ENCODE measurements at regions not wholly inside any gene's neighbourhood (a gene's known extent, or its start where the extent isn't known, plus 50 kb on each side); places are given as distances from the start of the nearest gene placed in this dataset.
"Not testable (repeated sequence)": the region's sequence is repeated elsewhere in the genome, so short reads cannot be mapped to it uniquely, and the experiment has no call there.

- TF ChIP-seq SPI1 (IDR thresholded peaks at IDR 0.05; ENCODE audit: borderline replicate concordance, low read depth) (no peak), GABPA (IDR thresholded peaks at IDR 0.05; ENCODE audit: low read depth) (no peak), CTCF (IDR thresholded peaks at IDR 0.05; ENCODE audit: insufficient read depth, low read length) (no peak), POLR2AphosphoS5 (IDR thresholded peaks at IDR 0.05; ENCODE audit: low read depth) (no peak), REST (IDR thresholded peaks at IDR 0.05; ENCODE audit: insufficient replicate concordance, low read depth) (no peak)
- Histone ChIP-seq H3K4me3 (replicated peaks; ENCODE audit: insufficient read depth, low read length) (no peak overlapping the region), H3K27ac (replicated peaks) (no peak overlapping the region), H3K27me3 (ENCODE audit: insufficient read depth, poor library complexity, severe bottlenecking) (no peaks in the 10 kb centered on the region)
- no peak for DNase-seq (ENCODE audit: low read depth in 1 of 2, low spot score in 1 of 2)
Measured at GRCh38 chr2:31805688-31806087, 205.1 kb downstream of the MEMO1 start.

- not testable (repeated sequence) for H3K27ac ChIP-seq (replicated peaks); DNase-seq (ENCODE audit: low read depth in 1 of 2, low spot score in 1 of 2); H3K4me3 ChIP-seq (replicated peaks; ENCODE audit: insufficient read depth, low read length)
Measured at GRCh38 chr2:31803481-31804153, 207.2 kb downstream of the MEMO1 start.

GRCh38 chr2:31802711-31803110 lies 208.1 kb downstream of the MEMO1 start:
- TF ChIP-seq GABPA (IDR thresholded peaks at IDR 0.05; ENCODE audit: low read depth) (no peak), POLR2AphosphoS5 (IDR thresholded peaks at IDR 0.05; ENCODE audit: low read depth) (no peak), CTCF (IDR thresholded peaks at IDR 0.05; ENCODE audit: insufficient read depth, low read length) (no peak), SPI1 (IDR thresholded peaks at IDR 0.05; ENCODE audit: borderline replicate concordance, low read depth) (no peak), REST (IDR thresholded peaks at IDR 0.05; ENCODE audit: insufficient replicate concordance, low read depth) (no peak)
- Histone ChIP-seq H3K27me3 (ENCODE audit: insufficient read depth, poor library complexity, severe bottlenecking) (no peaks in the 10 kb centered on the region), H3K27ac (replicated peaks) (no peak overlapping the region), H3K4me3 (replicated peaks; ENCODE audit: insufficient read depth, low read length) (no peak overlapping the region)
- DNase-seq (ENCODE audit: low read depth in 1 of 2, low spot score in 1 of 2), result no peak

More at GRCh38 chr2:31803481-31804153, 207.2 kb downstream of the MEMO1 start:
- H3K27me3 ChIP-seq (ENCODE audit: insufficient read depth, poor library complexity, severe bottlenecking), result not testable (repeated sequence)

GRCh38 chr2:31799282-31799681 lies 211.5 kb downstream of the MEMO1 start:
- H3K4me3 ChIP-seq (replicated peaks; ENCODE audit: insufficient read depth, low read length); H3K27ac ChIP-seq (replicated peaks); H3K27me3 ChIP-seq (ENCODE audit: insufficient read depth, poor library complexity, severe bottlenecking); DNase-seq (ENCODE audit: low read depth in 1 of 2, low spot score in 1 of 2): not testable (repeated sequence)
- peak; percentile 64 for TF ChIP-seq SPI1 (IDR thresholded peaks at IDR 0.05; ENCODE audit: borderline replicate concordance, low read depth)

- H3K27me3 ChIP-seq (ENCODE audit: insufficient read depth, poor library complexity, severe bottlenecking), result no peaks in the 10 kb centered on the region
- no peak for DNase-seq (ENCODE audit: low read depth in 1 of 2, low spot score in 1 of 2)
- H3K27ac ChIP-seq (replicated peaks), result no peak overlapping the region
- H3K4me3 ChIP-seq (replicated peaks; ENCODE audit: insufficient read depth, low read length), result no peak overlapping the region
- no peak for TF ChIP-seq SPI1 (IDR thresholded peaks at IDR 0.05; ENCODE audit: borderline replicate concordance, low read depth)
- TF ChIP-seq POLR2AphosphoS5 (IDR thresholded peaks at IDR 0.05; ENCODE audit: low read depth), result no peak
- no peak for TF ChIP-seq CTCF (IDR thresholded peaks at IDR 0.05; ENCODE audit: insufficient read depth, low read length)
- TF ChIP-seq GABPA (IDR thresholded peaks at IDR 0.05; ENCODE audit: low read depth), result no peak
- no peak for TF ChIP-seq REST (IDR thresholded peaks at IDR 0.05; ENCODE audit: insufficient replicate concordance, low read depth)
Measured at GRCh38 chr2:31788273-31788672, 207.5 kb upstream of the SRD5A2 start.

All from HL-60 (cell line).